ENCODE measurements at regions not wholly inside any gene's neighbourhood (a gene's known extent, or its start where the extent isn't known, plus 50 kb on each side); places are given as distances from the start of the nearest gene placed in this dataset.

DNA sequence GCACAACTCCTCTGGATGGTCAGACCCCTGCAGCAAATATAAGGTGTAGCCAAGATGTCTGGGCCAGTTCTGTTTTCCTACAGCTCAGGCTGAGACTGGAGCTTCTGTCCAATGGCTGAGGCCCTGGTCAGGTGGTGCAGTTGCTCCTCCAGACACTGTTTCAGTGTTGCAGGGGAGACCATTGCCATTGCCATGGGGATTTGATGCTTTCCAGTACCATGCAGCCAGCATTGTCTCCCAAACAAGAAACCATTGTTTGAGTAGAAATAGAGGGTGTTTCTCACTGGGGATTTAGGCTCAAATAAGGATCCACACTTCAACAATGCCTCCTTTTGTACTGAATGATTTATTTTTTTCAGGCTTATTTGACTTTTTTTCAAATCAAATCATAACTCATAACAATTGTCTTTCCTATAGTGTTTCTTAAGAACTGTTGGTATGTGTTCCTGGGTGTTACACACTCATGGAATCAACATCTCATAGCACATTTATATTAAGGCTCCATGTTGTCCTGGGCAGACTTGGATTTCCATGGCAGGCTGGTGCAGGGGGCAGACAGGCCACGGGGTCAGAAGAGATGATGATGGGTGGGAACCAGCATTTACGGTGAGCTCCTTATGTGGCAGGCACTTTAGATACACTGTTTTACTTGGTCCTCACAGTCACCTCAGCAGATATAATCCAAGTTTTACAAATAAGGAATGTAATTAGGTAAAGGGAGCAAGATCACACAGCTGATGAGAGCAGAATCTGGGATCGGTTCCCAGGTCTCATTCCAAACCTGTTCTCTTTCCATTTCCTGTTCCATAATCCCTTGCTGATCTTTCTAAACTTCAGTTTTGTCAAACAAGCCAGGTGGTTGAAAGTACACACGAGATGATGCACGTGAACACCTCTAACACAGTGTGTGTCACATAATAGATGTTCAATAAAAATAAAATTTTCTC lies 95.9 kb upstream of the GNAQ start:
- no peak for TF ChIP-seq EZH2 (IDR thresholded peaks at IDR 0.05)
- TF ChIP-seq, protein P1, sequence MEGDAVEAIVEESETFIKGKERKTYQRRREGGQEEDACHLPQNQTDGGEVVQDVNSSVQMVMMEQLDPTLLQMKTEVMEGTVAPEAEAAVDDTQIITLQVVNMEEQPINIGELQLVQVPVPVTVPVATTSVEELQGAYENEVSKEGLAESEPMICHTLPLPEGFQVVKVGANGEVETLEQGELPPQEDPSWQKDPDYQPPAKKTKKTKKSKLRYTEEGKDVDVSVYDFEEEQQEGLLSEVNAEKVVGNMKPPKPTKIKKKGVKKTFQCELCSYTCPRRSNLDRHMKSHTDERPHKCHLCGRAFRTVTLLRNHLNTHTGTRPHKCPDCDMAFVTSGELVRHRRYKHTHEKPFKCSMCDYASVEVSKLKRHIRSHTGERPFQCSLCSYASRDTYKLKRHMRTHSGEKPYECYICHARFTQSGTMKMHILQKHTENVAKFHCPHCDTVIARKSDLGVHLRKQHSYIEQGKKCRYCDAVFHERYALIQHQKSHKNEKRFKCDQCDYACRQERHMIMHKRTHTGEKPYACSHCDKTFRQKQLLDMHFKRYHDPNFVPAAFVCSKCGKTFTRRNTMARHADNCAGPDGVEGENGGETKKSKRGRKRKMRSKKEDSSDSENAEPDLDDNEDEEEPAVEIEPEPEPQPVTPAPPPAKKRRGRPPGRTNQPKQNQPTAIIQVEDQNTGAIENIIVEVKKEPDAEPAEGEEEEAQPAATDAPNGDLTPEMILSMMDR (IDR thresholded peaks at IDR 0.05) = no peak

Data from neural progenitor cell (in vitro differentiated cells).